SK-N-SH (cell line): ENCODE measurements at regions not wholly inside any gene's neighbourhood (a gene's known extent, or its start where the extent isn't known, plus 50 kb on each side); places are given as distances from the start of the nearest gene placed in this dataset.

Experiments
- EP300 ChIP-seq, 2 experiments: IDR thresholded peaks; 2 replicates each; pipeline versions ENCODE4 v1.4.0 to v1.6.1; 2012; ENCODE audit warnings: borderline replicate concordance in 1 of 2, low read depth in 1 of 2, low read length in 1 of 2
- EZH2phosphoT487 ChIP-seq: fragments of 200-600 bp; sonication (generic); IDR thresholded peaks from 2 replicates; pipeline ENCODE4 v1.6.1; 2017; ENCODE audit warnings: low read depth, mixed run types, mild to moderate bottlenecking, antibody characterized with exemption, moderate library complexity, borderline replicate concordance
- FOSL2 ChIP-seq: IDR thresholded peaks from 2 replicates; pipeline ENCODE4 v1.4.0; 2012; ENCODE audit warnings: low read depth, mild to moderate bottlenecking, moderate library complexity, borderline replicate concordance
- NFIC ChIP-seq: IDR thresholded peaks from 2 replicates; pipeline ENCODE4 v1.4.0; 2012; ENCODE audit warnings: borderline replicate concordance
- TEAD4 ChIP-seq: IDR thresholded peaks from 2 replicates; pipeline ENCODE4 v1.4.0; 2012; ENCODE audit warnings: mild to moderate bottlenecking, borderline replicate concordance; ENCODE audit not compliant: insufficient read depth
- YY1 ChIP-seq: IDR thresholded peaks from 2 replicates; pipeline ENCODE4 v1.4.0; 2012; ENCODE audit warnings: low read depth, mild to moderate bottlenecking
- TF ChIP-seq, protein P1 (sequence below): fragments of 200-600 bp; sonication (generic); IDR thresholded peaks from 2 replicates; pipeline ENCODE4 v1.6.1; 2017; ENCODE audit warnings: antibody characterized with exemption, mild to moderate bottlenecking, moderate library complexity

GRCh38 chr17:33598797-33599196 lies 305.7 kb upstream of the ASIC2 start:
- TF ChIP-seq, protein P1, sequence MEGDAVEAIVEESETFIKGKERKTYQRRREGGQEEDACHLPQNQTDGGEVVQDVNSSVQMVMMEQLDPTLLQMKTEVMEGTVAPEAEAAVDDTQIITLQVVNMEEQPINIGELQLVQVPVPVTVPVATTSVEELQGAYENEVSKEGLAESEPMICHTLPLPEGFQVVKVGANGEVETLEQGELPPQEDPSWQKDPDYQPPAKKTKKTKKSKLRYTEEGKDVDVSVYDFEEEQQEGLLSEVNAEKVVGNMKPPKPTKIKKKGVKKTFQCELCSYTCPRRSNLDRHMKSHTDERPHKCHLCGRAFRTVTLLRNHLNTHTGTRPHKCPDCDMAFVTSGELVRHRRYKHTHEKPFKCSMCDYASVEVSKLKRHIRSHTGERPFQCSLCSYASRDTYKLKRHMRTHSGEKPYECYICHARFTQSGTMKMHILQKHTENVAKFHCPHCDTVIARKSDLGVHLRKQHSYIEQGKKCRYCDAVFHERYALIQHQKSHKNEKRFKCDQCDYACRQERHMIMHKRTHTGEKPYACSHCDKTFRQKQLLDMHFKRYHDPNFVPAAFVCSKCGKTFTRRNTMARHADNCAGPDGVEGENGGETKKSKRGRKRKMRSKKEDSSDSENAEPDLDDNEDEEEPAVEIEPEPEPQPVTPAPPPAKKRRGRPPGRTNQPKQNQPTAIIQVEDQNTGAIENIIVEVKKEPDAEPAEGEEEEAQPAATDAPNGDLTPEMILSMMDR: no peak
- TF ChIP-seq YY1 (no peak), NFIC (no peak), EZH2phosphoT487 (no peak), EP300 (IDR thresholded peaks at IDR 0.05; ENCODE audit: borderline replicate concordance in 1 of 2, low read depth in 1 of 2, low read length in 1 of 2) (no peak), TEAD4 (no peak), FOSL2 (no peak)
